Dermis blood vessel endothelial cell (primary cell): ENCODE measurements at regions not wholly inside any gene's neighbourhood (a gene's known extent, or its start where the extent isn't known, plus 50 kb on each side); places are given as distances from the start of the nearest gene placed in this dataset.

Experiments
- DNase-seq: peaks from one replicate; pipeline ENCODE4 v3.0.0; 2010

- no peak for DNase-seq
These were observed 209.0 kb downstream of the THBS2 start for GRCh38 chr6:169044381-169045230.

DNA sequence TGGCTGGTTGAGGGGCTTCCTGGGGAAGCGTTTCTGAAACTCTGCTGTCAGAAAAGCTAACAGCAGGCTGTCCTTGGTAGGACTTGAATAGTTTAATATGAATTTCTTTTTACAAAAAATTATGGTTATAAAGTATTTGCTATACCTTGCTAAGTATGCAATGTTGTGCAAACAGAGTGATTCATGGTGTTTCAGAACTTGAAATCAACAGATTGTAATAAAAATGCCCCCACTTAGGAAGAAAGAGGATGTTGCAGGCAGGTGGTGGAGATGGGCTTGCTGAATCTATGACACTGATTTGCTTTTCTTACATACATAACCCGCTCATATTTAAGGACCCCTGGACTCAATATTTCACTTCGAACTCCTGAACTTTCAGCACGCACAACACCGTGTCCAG lies 211.6 kb downstream of the THBS2 start:
- no peak for DNase-seq

- no peak for DNase-seq
These were observed 212.6 kb downstream of the THBS2 start for GRCh38 chr6:169041078-169041477.

- no peak for DNase-seq
These were observed 215.0 kb downstream of the THBS2 start for GRCh38 chr6:169038691-169039090.

DNA sequence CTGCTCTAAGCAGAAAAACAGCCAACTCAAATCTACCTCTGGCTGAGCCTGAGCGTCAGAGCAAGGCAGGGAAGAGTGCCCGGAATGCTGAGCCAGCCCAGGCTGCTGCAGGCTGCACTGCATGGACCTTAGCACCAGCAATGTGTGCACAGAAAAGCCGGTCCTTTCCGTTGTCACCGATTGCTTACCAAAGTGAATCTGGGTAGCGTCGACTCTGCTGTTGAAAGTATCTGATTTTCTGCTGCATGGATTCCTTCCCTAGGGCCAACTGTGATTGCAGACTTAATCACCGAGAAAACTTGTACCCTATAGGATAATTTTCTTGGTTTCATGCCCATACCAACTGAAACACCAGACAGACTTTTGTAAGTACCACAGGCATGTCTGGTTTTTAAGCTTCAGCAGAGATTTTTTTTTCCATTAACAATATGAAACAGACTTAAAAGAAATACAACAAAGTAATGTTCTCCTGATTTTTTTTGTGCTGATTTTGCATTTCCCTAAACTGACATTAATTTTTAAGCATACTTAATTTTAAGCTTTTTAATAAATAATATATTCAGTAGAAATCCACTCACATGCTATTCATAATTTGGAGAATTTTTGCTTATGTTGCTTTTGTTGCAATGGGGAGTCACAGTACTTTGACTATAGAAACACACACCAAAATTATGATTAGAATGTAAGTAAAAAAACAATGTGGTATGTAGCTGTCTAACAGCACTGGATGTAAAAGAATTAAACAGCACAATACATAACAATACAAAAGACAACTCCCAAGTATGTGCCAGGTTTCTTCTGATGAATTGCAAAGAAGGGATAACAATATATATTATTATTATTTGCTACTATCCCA lies 218.0 kb downstream of the THBS2 start:
- no peak for DNase-seq

- DNase-seq = no peak
These were observed 219.0 kb downstream of the THBS2 start for GRCh38 chr6:169034516-169035167.

- DNase-seq = no peak
These were observed 223.8 kb downstream of the THBS2 start for GRCh38 chr6:169029861-169030260.

DNA sequence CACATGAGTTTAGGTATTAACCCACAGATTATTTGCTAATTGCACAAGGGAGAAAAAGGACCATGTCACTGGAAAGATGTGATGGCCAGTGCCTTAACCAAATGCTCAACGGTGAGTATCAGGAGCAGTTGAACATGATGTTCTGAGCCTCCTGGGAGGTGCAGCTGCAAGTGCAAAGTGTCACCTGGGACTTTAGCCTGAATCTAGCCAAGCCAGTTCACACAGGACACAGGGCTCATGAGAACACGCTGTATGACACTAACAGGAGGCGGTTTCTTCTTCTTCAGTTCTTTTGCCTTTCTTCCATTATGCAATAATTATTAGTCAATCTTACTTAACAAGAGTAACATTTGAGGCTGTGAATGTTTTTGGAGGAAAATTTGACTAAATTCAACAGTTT lies 225.3 kb downstream of the THBS2 start:
- no peak for DNase-seq

DNA sequence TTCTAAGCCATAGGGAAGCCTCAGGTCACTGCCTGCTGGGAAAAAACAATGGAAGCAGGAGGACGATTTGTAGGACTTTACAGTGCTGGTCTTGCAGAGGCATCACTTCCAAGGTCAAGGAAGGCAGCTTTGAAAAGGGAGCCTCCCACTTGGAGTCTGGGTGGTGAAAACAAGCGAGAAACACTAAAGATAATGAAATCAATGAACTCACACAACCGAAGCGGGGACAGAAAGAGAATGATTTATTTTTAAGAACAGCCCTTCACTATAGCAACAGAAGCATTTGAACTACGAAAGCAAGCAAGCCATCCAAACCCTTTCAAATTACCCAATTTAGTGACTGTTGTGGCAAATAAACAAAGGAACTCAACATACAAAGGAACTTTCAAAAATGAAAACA lies 227.5 kb downstream of the THBS2 start:
- DNase-seq = no peak

GRCh38 chr6:169024047-169024660 lies 229.5 kb downstream of the THBS2 start:
- DNase-seq = no peak

GRCh38 chr6:169023161-169023874 lies 230.3 kb downstream of the THBS2 start:
- no peak for DNase-seq

DNA sequence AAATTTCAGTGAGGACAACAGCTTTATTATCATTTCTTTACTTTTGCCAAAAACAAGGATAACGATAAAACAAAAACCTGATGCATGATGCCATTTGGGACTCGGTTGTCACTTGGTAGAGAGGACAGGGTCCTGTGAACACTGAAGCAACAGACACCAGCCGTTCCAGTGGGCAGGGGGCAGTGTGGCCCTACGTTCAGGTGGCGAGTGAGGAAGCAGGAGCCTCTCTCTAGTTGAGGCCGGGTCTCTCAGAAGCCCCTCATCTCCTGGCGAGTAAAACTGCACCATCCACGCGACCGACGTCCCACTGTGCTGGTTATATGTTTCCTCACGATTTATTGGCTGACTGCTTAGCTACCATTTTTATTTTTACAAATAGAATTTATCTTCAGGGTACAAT lies 231.6 kb downstream of the THBS2 start:
- no peak for DNase-seq

DNA sequence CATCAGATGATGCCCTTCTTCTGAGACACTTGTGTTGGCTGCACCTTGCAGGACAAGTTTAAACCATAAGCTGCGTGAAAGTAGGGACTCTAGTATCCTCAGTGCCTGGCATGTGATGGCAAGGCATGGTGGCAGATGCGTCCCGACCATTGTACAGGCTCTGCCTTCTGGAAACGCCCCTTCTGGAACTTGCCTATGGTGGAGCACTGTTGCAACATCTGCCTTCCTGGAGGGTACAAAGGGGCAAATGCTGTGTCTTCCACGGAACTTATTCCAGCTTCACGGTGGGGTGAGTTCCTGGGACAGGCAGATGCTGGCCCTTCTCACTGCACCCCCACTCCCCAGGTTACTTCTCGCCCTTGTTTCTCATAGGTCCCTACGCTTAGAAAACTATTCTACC lies 232.8 kb downstream of the THBS2 start:
- no peak for DNase-seq

DNA sequence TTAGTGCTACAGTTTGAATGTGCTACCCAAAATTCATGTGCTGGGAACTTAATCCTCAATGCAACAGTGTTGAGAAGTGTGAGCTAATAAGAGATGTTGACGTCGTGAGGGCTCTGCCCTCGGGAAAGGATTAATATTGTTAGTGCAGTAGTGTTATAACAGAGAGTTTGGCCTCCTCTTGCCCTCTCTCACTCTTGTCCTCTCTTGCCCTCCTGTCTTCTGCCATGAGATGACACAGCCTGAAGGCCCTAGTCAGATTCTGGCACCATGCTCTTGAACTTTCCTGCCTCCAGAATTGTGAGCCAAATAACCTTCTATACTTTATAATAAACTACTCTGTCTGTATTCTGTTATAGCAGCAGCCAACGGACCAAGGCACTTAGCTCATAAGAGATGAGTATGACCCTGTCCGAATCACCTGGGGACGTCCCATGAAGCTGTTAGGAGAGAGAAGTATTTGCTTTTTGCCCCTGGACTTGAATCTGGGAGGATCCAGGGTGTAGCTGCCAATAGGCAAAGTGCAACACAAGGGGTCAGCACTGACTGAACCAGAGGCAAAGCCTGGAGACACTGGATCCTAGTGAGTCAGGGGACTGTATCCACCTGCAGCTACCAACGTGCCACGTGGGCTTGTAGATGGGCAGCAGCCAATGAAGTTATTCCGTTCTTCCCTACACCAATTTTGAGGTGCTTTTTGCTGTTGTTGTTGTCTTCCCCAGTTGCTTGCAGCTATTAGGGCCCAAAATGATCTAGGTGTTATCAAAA lies 233.7 kb downstream of the THBS2 start:
- DNase-seq = no peak

DNA sequence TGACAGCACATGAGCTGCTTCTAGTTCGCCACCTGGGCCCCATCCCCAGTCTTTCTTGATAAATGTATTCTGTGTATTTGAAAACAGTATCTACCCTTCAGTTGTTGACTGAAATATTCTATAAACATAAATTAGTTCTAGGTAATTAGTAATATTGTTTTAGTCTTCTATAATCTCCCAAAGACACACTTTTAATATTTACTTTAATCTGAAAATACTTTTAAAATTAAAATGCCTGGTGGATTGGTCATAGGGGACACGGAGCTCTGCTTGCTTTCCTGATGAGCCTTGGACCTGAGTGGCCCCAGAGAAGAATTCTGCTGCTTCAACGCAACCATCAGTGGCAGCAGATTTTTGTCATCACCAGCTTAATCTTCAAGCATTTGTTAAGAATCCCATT lies 234.5 kb downstream of the THBS2 start:
- DNase-seq = no peak

DNA sequence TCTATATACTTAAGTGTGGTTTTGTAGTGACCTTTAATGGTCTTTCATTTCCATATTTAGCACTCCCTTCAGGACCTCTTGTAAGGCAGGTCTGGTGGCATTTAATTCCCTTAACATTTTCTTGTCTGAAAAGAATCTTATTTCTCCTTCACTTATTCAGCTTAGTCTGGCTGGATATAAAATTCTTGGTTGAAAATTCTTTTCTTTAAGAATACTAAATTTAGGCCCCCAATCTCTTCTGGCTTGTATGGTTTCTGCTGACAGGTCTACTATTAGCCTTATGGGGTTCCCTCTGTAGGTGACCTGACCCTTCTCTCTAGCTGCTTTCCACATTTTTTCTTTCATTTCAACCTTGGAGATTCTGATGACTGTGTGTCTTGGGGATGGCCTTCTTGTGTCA lies 236.9 kb downstream of the THBS2 start:
- no peak for DNase-seq

DNA sequence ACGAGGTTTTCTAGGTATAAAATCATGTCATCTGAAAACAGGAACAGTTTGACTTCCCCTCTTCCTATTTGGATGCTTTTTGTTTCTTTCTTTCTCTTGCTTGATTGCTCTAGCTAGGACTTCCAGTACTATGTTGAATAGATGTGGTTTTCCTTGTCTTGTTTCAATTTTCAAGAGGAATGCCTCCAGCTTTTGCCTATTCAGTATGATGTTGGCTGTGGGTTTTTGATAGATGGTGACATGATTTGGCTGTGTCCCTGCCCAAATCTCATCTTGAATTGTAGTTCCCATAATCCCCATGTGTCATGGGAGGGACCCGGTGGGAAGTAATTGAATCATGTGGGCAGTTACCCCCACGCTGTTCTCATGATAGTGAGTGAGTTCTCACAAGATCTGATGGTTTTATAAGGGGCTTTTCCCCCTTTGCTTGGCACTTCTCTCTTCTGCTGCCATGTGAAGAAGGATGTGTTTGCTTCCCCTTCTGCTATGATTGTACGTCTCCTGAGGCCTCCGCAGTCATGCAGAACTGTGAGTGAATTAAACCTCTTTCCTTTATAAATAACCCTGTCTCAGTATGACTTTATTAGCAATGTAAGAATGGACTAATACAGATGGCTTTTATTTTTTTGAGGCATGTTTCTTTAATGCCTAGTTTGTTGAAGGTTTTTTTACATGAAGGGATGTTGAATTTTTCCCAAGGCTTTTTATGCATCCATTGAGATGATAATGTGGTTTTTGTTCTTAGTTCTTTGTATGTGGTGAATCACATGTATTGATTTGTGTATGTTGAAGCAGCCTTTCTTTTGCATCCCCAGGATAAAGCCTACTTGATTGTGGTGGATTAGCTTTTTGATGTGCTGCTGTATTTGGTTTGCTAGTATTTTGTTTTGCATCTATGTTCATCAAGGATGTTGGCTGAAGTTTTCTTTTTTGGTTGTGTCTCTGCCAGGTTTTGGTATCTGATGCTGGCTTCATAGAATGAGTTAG lies 239.1 kb downstream of the THBS2 start:
- no peak for DNase-seq

- no peak for DNase-seq
These were observed 244.0 kb downstream of the THBS2 start for GRCh38 chr6:169009628-169010027.

DNA sequence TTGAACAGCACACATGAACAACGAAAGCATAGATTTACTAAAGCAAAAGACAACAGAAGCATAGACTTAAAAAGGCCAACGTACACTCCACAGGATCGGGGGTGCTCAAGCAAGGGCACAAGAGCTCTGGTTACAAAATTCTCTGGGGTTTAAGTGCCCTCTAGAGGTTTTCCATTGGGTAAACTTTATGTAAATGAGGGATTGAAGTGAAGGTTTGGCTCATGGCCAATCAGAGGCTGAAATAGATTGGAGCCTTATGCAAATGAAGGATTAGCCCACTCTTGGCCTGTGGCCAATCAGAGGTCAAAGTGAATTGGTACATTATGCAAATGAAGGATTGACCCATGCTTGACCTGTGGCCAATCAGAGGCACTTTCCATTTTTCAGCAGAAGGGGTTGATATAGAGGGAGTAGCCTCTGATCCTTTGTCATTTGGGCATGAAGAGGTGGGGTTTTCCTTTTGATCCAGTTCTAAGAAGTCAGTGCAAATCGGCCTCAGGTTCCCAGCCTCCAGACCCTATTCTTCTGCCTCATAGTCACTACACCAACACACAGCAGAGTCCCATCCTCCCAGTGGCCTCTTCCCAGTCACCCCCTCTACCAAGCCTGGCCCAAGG lies 244.9 kb downstream of the THBS2 start:
- DNase-seq = no peak

DNA sequence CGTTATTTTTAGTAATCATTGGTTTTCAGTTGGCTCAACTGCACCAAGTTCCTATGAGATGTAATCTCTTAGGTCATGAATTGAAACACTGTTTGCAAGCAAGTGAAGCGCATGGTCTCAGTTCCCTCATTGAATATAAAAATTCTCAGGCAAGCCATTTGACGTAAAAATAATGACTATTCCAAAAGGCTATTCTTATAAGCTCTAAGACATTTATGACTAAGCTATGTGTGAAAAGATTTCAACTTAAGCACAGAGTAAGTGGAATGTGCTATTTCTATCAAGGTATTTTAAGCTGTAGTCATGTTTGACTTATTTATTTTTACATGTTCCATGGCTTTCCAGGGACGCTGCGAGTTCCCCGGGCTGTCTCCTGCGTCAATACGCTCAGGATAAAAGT lies 248.5 kb downstream of the THBS2 start:
- DNase-seq = no peak
